ENCODE measurements at regions not wholly inside any gene's neighbourhood (a gene's known extent, or its start where the extent isn't known, plus 50 kb on each side); places are given as distances from the start of the nearest gene placed in this dataset.

DNA sequence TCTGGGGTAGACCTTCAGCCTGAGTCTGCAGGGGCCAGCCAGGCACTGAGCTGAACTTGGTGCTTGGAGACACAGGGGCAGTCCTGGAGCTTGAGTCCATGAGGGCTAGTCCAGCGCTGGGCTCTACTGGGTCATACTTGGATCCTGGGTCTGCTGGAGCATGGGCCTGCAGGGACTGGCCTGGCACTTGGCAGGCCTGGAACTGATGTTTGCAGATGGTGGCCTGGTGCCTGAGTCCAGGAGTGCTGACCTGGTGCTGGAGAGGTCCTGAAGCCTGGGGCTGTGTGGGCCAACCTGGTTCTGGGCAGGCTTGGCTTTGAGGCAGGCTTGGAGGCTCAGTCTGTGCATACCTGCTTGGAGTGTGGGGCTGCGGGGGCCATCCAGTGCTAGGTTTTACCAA is 143.4 kb upstream of the DSCAM start:
- no peak for DNase-seq

DNA sequence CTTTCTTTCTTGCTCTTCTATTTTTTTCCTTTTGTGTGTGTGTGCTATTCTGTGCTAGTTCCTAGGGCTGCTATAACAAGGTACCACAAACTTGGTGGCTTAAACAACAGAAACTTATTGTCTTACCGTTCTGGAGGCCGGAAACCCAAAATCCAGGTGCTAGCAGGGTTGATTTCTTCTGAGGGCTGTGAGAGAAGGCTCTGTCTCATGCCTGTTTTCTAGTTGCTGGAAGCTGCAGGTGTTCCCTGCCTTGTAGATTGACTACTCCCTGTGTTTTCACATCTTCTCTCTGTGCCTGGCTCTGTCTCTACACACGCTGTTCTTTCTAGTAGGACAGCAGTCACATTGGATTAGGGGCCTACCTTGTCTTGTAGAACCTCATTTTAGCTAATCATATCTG is 150.9 kb upstream of the DSCAM start:
- no peak for DNase-seq

DNA sequence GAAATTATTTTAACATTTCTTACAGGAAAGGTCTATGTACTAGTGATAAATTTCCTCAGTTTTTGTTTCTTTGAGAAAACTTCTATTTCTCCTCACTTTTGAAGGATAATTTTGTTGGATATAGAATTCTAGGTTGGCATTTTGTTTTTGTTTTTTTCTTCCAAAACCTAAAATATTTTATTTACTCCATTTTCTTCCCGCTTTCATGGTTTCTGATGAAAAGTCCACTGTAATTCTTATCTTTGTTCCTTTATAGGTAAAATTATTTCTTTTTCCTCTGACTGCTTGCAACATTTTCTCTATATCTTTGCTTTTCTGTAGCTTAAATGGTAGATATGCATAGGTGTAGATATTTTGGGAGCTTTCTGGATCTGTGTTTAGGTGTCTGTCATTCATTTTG is 153.9 kb upstream of the DSCAM start:
- no peak for DNase-seq

- no peak for DNase-seq
Measured at GRCh38 chr21:41006636-41007035, 159.7 kb upstream of the DSCAM start.

- DNase-seq: no peak
Measured at GRCh38 chr21:41008351-41008750, 159.6 kb upstream of the BACE2 start.

GRCh38 chr21:41008974-41009373 is 159.0 kb upstream of the BACE2 start:
- DNase-seq: no peak

GRCh38 chr21:41009398-41010100 is 158.4 kb upstream of the BACE2 start:
- no peak for DNase-seq

DNA sequence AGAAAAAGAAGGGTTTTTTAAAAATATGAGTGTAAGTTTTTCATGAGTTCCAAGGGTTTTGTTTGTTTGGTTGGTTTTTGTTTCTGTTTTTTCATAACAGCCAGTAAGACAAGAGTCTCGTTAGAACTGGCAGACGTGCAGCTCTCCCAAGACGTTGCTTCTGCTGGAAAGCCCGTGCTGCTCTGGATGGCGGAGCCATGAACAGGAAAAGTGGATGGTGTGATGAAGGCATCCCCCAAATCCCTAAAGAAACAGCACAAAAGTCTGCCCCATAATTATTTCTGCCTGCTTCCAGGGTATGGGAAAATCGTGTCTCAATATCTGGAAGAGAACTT is 157.9 kb upstream of the BACE2 start:
- DNase-seq: no peak

DNA sequence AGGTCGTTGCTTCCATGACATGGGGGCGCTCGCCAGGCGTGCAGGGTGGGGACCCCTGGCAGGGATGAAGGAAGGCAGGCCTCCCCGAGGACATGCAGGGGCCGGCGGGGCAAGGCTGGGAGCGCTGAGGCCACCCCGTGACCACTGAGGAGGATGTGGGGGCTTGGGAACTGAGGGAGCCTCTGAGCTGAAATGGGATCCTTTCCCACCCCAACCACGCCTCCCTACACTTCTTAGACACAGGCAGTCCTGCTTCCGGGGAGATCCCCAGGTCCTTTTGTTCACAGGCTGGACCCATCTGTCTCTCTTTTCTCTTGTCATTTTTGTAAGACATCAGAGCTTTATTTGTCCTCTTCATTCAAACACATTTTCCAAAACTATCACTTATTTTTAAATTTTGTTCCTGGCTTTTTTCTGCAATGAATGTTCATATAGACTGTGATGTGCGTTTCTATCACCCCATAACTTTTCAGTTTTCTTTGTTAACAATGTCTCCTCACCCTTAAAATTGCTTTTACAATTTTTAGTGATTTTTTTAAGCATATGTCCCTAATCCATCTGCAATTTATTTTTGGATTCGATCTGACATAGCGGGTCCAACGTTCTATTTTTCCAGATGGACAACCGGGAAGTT is 156.7 kb upstream of the BACE2 start:
- no peak for DNase-seq

- DNase-seq: no peak
Measured at GRCh38 chr21:41011951-41012366, 156.0 kb upstream of the BACE2 start.

GRCh38 chr21:41012425-41012824 is 155.5 kb upstream of the BACE2 start:
- no peak for DNase-seq

DNA sequence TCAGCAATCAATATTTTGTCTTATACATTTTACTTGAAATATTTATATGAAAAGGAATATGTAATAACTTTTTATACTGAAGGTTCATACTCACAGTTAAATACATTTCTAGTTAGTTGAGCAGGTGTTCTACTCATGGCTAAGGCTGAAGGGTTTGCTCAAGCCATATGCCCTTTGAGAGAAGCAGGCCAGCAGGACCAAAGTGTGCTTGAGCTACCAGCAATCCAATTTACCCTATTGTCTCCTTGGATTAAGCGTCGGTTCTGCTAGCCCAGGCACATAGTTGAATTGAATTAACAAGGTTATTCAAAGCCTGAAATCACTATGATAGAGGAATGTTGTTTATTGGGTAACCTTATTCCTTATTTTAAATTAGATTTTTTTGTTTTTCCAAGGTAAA is 151.5 kb upstream of the BACE2 start:
- DNase-seq: no peak

DNA sequence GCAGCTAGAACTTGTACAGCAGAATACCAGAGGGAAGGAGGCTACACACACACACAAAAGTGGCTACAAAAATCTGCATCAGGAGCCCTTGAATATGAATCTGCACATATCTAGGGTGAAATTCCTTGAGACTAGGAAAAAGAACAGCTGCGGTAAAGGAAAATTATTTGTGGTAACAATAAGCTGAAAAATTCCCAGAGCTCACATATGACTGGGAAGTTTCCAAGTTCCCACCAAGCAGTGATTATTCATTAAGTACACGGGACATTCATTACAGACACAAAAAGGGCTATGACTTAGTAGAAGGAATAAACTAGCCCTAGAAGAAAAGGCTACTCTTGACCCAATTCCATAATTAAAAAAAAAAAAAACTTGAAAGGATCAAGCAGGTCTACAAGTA is 149.5 kb upstream of the BACE2 start:
- no peak for DNase-seq

DNA sequence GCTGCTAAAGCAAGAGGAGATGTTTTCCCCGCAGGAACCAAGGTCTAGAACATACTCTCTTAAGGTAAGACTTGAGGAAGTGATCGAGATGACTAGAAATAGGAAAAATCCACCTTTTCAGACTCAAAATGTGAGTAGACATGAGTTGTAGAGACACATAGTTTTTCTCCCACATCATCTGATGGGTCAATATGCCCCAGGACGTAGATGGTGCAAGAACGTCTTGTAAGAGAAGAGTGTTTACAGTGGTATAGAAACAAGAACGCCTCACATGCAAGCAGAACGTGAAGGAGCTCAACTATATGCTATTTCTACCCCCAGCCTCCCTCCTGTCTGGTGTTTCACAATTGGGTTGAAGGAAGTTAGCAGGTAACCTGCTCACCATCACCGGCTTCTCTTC is 144.0 kb upstream of the BACE2 start:
- no peak for DNase-seq

DNA sequence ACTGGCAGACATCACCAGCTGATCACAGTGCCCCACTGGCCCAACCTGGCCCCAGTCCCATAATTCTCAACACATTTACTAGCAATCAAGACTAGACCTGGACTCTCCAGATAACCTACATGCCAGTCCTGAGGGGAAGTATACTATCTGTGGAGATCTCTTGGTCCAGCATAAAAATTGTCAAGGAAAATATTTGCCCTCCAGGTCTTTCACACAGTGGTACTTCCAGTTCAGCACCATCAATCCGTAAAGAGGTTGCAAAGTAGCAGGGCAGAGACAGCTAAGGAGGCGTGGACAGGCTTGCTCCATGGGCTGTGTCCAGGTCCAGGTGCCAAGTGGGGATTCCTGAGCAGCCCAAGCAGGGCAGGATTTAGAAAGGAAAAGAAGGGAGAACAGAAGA is 143.6 kb upstream of the BACE2 start:
- DNase-seq: no peak

- no peak for DNase-seq
Measured at GRCh38 chr21:41024746-41025254, 143.2 kb upstream of the BACE2 start.

DNA sequence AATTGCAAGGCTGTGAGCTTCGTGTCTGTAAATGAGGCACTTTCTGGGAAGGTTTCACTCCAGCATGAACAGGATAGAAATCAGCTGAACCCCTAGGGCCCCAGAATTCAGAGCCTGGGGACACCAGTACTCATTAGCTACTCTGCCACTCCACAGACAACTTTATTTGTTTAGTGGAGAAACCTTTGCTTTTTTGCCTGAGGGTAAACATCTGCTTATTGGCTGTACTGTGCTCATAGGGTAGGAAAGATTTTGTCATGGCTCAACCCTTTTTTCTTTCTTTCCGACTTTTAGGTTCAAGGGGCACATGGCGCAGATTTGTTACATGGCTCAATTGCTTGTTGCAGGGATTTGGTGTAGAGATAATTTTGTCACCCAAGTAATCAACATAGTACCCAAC is 138.4 kb upstream of the BACE2 start:
- DNase-seq: no peak

DNA sequence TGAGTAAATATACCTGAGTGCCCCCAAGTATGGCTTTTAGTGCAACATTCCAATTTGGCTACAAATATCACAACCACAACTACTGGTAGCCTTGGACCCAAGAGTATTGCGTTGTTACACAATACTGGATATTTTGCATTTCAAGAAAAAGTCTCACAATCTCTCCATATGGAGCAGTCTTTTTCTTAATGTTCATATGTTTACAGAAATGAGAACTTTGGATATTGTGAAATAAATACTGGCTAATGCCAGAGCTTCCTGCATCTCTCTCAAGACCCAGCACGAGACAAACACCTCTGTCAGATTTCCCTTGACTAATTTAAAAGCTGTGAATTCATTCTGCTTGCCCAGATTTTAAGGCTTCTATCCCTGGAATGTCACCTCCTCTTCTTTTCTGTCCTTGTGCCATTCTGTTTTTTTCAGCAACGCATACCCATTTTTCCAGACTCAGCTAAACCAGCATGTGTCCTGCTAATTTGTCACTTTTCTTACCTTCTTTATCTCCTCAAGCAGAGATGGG is 136.2 kb upstream of the BACE2 start:
- no peak for DNase-seq

GRCh38 chr21:41032541-41032940 is 135.4 kb upstream of the BACE2 start:
- DNase-seq: no peak

GRCh38 chr21:41037212-41037611 is 130.7 kb upstream of the BACE2 start:
- DNase-seq: no peak

- no peak for DNase-seq
Measured at GRCh38 chr21:41037936-41038335, 130.0 kb upstream of the BACE2 start.

DNA sequence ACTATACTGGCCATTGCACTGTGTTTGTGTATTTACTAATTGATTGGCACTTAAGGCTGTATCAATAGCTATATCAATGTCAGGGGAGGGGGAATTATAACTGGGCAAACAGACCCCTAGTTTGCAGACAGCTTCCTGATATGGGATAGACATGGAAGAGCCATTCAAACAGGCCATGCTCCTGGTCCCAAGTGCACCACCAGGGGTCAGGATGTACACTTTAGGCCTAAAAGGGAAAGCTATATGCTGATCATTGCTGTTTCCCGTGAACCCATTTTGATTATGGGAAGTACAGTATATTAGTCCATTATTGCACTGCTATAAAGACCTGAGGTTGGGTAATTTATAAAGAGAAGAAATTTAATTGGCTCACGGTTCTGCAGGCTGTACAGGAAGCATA is 124.9 kb upstream of the BACE2 start:
- DNase-seq: no peak

DNA sequence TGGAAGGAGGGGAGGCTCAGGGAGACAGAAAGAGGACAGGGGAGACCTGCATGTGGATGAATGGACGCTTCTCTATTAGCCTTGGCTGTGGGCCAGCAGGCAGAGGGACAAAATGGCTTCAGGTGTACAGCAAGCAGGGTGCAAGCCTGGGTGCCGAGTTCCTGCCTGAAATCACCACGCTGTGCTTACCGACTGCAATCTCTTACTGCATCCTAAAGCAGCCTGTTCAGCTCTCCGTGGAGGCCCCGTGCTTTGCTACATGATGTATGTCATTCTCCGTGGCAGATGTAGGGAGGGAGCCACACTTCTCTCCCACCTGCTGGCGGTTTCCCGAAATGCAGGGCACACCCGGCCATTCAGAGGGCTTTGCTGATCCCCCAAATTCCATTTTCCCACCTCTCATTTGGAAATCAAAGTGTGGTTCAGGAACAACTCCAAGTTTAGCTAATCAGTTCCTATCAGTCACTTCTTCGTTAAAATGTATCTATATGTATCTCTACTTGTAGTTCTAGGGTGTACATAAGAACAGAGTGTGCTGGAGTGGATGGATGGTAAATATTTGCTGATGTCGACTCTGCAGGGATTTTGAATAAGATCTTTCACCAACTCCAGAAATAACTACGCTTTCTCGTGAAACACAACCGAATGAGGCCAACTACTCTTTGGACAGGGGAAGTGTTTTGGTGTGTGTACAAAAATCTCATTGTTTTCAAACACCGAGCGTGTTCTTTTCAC is 122.3 kb upstream of the BACE2 start:
- DNase-seq: no peak

DNA sequence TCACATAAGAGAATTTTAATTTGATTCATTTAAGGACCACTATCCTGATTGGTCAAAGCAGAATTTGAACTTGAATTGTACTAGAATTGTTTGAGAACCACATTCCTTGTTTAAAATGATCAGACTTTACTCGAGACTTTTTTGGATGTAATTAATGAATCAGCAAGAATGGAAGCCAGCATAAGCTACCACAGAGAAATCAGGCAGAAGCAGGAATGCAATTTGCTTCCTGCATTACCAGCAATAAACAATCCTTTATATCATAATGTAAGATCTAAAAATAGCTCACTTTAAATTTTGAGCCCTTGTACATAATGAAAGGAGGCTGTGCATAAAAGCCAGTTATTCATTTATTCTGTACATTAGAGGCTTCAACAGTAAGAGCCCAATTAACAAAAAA is 119.8 kb upstream of the BACE2 start:
- DNase-seq: no peak

All from activated CD4-positive, CD25-positive, alpha-beta regulatory T cell (primary cell).